Loucy (cell line): ENCODE measurements at regions not wholly inside any gene's neighbourhood (a gene's known extent, or its start where the extent isn't known, plus 50 kb on each side); places are given as distances from the start of the nearest gene placed in this dataset.

Experiments
- H2AFZ ChIP-seq: fragments of 200-600 bp; sonication (generic); 2 replicates; pipeline ENCODE4 v1.6.0; 2016; ENCODE audit warnings: antibody characterized with exemption, mild to moderate bottlenecking, low read length, moderate library complexity
- H3F3A ChIP-seq: fragments of 200-600 bp; 2 replicates; pipeline ENCODE4 v1.6.0; 2016; ENCODE audit warnings: antibody characterized with exemption, low read depth, mild to moderate bottlenecking
- H3K27me3 ChIP-seq: fragments of 200-600 bp; sonication (generic); 2 replicates; pipeline ENCODE4 v1.6.1; 2014; ENCODE audit warnings: low read length, mild to moderate bottlenecking; ENCODE audit not compliant: insufficient read depth, poor library complexity, severe bottlenecking
- H3K36me3 ChIP-seq: fragments of 200-600 bp; sonication (generic); 2 replicates; pipeline ENCODE4 v1.6.1; 2016; ENCODE audit warnings: low read length; ENCODE audit not compliant: insufficient read depth
- H3K4me1 ChIP-seq: fragments of 200-600 bp; sonication (generic); 2 replicates; pipeline ENCODE4 v1.5.1; 2014; ENCODE audit warnings: low read length, mild to moderate bottlenecking; ENCODE audit not compliant: insufficient read depth, poor library complexity, severe bottlenecking
- H3K4me2 ChIP-seq: fragments of 200-600 bp; sonication (generic); 2 replicates; pipeline ENCODE4 v1.6.0; 2014; ENCODE audit warnings: antibody characterized with exemption, low read length, low read depth, mild to moderate bottlenecking; ENCODE audit not compliant: poor library complexity, severe bottlenecking
- H3K4me3 ChIP-seq: fragments of 200-600 bp; sonication (generic); 2 replicates; pipeline ENCODE4 v1.5.1; 2014; ENCODE audit warnings: low read length, mild to moderate bottlenecking, mixed read lengths; ENCODE audit not compliant: poor library complexity, severe bottlenecking
- H3K79me2 ChIP-seq: fragments of 200-600 bp; sonication (generic); 2 replicates; pipeline ENCODE4 v1.6.1; 2014; ENCODE audit warnings: low read length; ENCODE audit not compliant: insufficient read depth
- H3K9ac ChIP-seq: fragments of 200-600 bp; sonication (generic); 2 replicates; pipeline ENCODE4 v1.6.0; 2014; ENCODE audit warnings: mild to moderate bottlenecking, low read depth, low read length, moderate library complexity; ENCODE audit not compliant: poor library complexity, severe bottlenecking
- H3K9me2 ChIP-seq: fragments of 200-600 bp; sonication (generic); replicated peaks from 2 replicates; pipeline ENCODE4 v1.6.1; 2016; ENCODE audit warnings: low read depth, low read length, mixed read lengths
- H3K9me3 ChIP-seq: fragments of 200-600 bp; sonication (generic); 2 replicates; pipeline ENCODE4 v1.6.1; 2014; ENCODE audit warnings: mild to moderate bottlenecking, antibody characterized with exemption, low read length, low read depth; ENCODE audit not compliant: insufficient read depth
- H4K20me1 ChIP-seq: fragments of 200-600 bp; sonication (generic); 2 replicates; pipeline ENCODE4 v1.6.0; 2014; ENCODE audit warnings: antibody characterized with exemption, low read length, mild to moderate bottlenecking; ENCODE audit not compliant: insufficient read depth, poor library complexity, severe bottlenecking
- EZH2phosphoT487 ChIP-seq: fragments of 200-600 bp; IDR thresholded peaks from 2 replicates; pipeline ENCODE4 v1.6.1; 2018; ENCODE audit warnings: antibody characterized with exemption, mild to moderate bottlenecking, moderate library complexity, borderline replicate concordance
- TF ChIP-seq, protein P1 (sequence below): fragments of 200-600 bp; sonication (generic); conservative IDR thresholded peaks from 2 replicates; pipeline ENCODE4 v1.5.1; 2014; ENCODE audit warnings: mild to moderate bottlenecking, antibody characterized with exemption, low read length

DNA sequence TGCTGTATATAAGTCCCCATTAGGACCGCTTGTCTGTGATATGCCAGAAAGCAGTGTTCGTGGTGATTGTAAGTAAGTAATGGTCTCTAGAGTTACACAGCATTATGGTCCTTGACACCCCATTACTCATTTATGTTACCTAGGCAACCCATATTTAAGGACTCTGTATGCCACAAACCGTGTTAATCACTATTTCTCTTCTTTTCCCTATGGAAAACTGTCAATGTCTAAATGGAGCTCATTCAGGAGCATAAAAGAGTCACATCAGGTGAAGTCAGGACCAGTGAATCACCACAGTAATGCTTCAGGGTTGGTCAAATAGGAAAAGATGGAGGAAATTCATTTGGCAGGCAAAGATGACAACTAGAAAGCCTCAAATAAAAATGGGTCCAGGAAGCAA lies 146.6 kb upstream of the PEX5L start:
- TF ChIP-seq EZH2phosphoT487: no peak
- TF ChIP-seq, protein P1, sequence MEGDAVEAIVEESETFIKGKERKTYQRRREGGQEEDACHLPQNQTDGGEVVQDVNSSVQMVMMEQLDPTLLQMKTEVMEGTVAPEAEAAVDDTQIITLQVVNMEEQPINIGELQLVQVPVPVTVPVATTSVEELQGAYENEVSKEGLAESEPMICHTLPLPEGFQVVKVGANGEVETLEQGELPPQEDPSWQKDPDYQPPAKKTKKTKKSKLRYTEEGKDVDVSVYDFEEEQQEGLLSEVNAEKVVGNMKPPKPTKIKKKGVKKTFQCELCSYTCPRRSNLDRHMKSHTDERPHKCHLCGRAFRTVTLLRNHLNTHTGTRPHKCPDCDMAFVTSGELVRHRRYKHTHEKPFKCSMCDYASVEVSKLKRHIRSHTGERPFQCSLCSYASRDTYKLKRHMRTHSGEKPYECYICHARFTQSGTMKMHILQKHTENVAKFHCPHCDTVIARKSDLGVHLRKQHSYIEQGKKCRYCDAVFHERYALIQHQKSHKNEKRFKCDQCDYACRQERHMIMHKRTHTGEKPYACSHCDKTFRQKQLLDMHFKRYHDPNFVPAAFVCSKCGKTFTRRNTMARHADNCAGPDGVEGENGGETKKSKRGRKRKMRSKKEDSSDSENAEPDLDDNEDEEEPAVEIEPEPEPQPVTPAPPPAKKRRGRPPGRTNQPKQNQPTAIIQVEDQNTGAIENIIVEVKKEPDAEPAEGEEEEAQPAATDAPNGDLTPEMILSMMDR: no peak
- no peaks in the 10 kb centered on the region for H3K36me3 ChIP-seq
- no peaks in the 10 kb centered on the region for H3F3A ChIP-seq
- H3K9ac ChIP-seq: no peak overlapping the region
- H3K9me2 ChIP-seq: no peaks in the 10 kb centered on the region
- H3K27me3 ChIP-seq: no peaks in the 10 kb centered on the region
- no peaks in the 10 kb centered on the region for H3K4me1 ChIP-seq
- no peaks in the 10 kb centered on the region for H3K79me2 ChIP-seq
- no peak overlapping the region for H3K4me2 ChIP-seq
- H3K4me3 ChIP-seq: no peak overlapping the region
- no peak overlapping the region for H2AFZ ChIP-seq
- no peaks in the 10 kb centered on the region for H4K20me1 ChIP-seq
- no peaks in the 10 kb centered on the region for H3K9me3 ChIP-seq

DNA sequence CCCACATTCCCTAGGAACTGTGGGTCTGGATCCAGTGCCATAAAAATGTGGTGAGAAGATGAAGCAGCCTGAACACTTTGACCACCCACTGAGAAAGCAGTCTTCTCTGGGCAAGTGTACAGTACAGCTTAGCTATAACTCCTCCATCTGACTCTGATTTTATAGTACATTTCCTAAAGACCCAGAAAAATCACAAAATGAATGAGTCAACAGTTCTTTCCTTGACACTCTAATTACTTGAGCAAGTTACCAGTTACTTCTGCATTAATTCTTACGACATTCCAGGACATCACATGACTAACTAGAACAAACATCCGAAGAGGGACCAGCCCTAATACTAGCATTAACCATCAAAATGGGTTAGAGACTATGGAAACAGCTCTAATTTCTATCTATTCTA lies 148.1 kb upstream of the PEX5L start:
- Histone ChIP-seq H3K27me3 (no peaks in the 10 kb centered on the region), H3K9me2 (no peaks in the 10 kb centered on the region), H3F3A (no peaks in the 10 kb centered on the region), H3K36me3 (no peaks in the 10 kb centered on the region), H3K4me3 (no peak overlapping the region), H3K4me1 (no peaks in the 10 kb centered on the region), H3K9me3 (no peaks in the 10 kb centered on the region), H3K9ac (no peak overlapping the region), H4K20me1 (no peaks in the 10 kb centered on the region), H3K79me2 (no peaks in the 10 kb centered on the region), H3K4me2 (no peak overlapping the region), H2AFZ (no peak overlapping the region)
- no peak for TF ChIP-seq EZH2phosphoT487
- TF ChIP-seq, protein P1: no peak

DNA sequence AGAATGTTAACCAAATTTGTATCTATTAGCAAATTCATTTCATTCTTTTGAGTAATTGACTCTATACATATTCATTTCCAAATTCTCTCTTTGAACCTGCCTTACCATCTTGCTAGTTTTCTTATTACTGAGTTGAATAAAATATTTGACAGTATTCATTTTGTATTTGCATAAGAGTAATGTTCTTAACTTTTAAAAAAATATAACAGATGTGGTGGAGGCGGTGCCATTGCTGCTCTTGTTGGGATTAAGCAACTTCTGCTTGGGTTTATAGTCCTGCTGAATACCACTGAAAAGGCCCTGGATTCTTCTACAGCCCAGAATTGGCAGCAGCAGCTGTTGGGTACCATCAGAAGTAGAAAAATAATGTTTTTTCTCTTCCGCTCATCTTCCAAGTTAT lies 148.9 kb upstream of the PEX5L start:
- H3K4me1 ChIP-seq: no peaks in the 10 kb centered on the region
- TF ChIP-seq, protein P1: no peak
- H3K9me3 ChIP-seq: no peaks in the 10 kb centered on the region
- H3F3A ChIP-seq: no peaks in the 10 kb centered on the region
- H3K4me2 ChIP-seq: no peak overlapping the region
- no peaks in the 10 kb centered on the region for H3K36me3 ChIP-seq
- H3K9me2 ChIP-seq: no peaks in the 10 kb centered on the region
- H2AFZ ChIP-seq: no peak overlapping the region
- no peaks in the 10 kb centered on the region for H3K79me2 ChIP-seq
- H3K9ac ChIP-seq: no peak overlapping the region
- H3K27me3 ChIP-seq: no peaks in the 10 kb centered on the region
- no peaks in the 10 kb centered on the region for H4K20me1 ChIP-seq
- no peak overlapping the region for H3K4me3 ChIP-seq
